CD4-positive, alpha-beta T cell treated with Interferon alpha-2 for 1 hour (primary cell): ENCODE measurements at regions not wholly inside any gene's neighbourhood (a gene's known extent, or its start where the extent isn't known, plus 50 kb on each side); places are given as distances from the start of the nearest gene placed in this dataset.
"Not testable (repeated sequence)": the region's sequence is repeated elsewhere in the genome, so short reads cannot be mapped to it uniquely, and the experiment has no call there.

ENCODE experiments used
- DNase-seq, 2 donors: peaks; one replicate each; pipeline ENCODE4 v3.0.0-alpha.2; 2020 to 2022

DNA sequence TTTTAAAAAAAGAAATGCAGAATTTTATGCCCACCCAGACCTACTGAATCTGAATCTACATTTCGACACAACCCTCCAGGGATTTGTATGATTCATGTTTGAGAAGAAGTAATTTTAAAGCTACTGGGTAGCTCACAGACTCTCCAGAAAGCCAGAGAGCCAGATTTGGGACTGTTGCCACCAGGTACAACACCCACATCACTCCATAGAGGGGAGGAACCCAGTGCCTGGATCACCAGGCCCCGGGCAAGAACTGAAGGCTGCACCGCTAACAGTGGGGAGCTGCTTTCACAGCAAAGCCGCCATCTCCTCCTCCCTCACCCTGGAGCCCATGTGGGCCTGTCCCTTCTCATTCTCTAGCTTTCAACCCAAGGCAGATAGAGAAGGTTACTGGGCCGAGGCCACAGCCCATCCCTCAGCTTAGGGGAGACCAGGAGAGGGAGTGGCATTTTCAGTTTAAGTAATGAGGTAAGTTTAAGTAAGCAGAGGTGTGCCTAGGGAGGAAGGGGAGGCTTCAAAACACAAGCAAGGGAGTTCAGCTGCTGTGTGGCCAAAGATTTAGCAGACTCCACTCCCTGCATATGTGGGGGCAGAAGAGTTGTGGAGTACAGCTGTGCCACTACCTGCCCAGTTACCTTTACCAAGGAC lies 109.8 kb downstream of the IL12A start:
- no peak for DNase-seq

DNA sequence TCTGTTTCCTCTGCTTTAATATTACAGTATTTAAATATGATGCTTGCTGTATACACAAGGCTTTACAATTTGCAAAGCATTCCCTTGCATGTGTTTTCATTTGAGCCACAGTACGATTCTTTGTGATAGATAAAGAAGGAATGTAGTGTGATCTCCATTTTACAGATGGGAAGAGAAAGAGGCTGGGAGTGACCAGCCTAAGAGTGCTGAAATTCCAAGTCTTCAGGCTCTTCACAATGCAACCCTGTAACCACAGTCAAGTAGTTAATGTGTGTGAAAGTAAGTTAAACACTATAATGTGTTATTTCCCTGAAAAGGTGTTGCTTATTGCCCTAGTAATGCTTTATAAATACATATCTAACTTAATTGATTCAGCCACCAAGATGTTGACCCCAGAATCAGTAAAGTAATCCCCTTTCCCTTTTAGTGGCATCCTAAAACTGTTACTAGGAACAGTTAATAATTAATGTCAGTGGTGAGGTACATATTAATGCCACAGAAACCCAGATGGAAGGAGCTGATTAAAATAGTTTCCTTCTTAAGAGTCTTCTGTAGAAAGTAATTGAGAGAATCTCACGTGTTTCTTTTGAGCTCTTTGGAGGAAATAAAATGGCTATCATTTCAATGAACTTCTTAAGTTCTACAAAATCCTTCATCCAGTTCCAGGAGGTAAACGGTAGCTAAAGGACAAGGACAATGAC lies 110.4 kb downstream of the IL12A start:
- DNase-seq: no peak

DNA sequence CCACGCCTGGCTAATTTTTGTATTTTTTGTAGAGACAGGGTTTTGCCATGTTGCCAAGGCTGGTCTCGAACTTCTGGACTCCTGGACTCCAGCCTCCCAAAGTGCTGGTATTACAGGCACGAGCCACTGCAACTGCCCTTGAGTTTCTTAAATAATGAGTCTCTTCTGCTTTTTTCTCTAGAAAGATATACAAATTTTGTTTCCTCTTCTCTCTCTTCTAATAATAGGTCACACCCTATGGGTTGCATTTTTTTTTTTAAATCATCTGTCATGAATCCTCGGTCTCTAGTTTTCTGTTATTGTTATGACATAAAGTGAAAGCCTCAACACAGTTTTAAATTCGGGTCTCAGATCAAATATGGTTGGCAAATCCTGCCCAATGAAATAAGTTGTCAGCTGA lies 111.2 kb downstream of the IL12A start:
- DNase-seq: peak in 1 of 2 donors; percentile 7

DNA sequence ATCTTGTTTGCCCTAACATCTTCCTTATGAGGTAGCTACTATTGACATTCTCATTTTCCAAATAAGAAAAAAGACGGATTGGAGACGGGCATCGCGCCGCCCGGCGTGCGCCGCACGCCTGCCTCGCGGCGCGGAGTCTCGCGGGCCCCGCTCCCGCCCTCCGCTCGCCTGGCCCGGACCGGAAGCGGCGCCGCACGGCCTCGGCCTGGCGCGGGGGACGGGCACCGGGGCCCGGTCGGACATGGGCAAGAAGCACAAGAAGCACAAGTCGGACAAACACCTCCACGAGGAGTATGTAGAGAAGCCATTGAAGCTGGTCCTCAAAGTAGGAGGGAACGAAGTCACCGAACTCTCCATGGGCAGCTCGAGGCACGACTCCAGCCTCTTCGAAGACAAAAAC lies 112.0 kb downstream of the IL12A start:
- no peak for DNase-seq

DNA sequence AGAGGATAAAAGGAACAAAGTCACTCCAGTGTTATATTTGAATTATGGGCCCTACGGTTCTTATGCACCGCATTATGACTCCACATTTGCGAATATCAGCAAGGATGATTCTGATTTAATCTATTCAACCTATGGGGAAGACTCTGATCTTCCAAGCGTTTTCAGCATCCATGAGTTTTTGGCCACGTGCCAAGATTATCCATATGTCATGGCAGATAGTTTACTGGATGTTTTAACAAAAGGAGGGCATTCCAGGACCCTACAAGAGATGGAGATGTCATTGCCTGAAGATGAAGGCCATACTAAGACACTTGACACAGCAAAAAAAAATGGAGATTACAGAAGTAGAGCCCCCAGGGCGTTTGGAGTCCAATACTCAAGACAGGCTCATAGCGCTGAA lies 113.4 kb downstream of the IL12A start:
- DNase-seq: not testable (repeated sequence)

DNA sequence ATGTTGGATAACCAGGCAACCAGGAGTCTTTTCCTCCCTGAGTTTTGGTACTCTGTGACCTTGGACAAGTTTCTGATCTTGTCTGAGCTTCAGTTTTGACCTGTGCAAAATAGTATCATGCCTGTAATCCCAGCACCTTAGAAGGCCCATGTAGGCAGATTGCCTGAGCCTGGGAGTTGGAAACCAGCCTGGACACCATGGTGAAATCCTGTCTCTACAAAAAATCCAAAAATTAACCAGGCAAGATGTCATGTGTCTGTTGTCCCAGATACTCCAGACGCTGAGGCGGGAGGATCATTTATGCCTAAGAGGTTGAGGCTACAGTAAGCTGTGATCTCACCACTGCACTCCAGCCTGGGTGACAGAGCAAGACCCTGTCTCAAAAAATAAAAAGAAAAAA lies 114.8 kb downstream of the IL12A start:
- no peak for DNase-seq

DNA sequence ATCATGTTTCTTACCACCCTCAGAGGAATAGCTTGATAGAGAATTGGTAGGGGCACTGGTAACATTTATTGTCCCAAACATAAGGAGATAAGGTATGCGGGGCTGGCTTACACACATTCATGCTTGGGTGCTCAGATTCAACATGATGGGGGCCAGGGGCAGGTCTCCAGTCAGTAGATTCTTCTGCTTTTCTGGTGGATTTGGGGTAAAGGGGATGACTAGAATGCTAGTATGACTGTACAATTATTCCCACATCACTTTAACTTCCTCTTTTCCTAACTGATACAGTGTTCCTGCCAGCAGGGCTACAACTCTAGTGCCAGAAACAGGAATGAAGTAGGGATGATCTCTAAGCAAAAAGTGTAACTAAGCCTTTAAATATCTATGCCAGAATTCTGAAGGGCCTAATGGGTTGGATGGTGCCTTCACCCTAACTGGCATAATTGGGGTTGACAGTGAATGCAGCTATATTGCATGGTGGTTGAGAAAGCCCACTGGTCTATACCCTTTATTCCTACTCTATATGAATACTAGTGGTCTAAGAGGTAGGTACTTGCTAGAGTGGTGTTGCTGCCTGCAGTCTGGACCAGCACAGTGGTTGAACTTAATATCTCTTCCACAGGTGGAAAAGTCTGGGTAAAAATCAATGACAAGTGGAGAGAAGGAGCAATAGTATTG lies 117.4 kb downstream of the IL12A start:
- DNase-seq: no peak

DNA sequence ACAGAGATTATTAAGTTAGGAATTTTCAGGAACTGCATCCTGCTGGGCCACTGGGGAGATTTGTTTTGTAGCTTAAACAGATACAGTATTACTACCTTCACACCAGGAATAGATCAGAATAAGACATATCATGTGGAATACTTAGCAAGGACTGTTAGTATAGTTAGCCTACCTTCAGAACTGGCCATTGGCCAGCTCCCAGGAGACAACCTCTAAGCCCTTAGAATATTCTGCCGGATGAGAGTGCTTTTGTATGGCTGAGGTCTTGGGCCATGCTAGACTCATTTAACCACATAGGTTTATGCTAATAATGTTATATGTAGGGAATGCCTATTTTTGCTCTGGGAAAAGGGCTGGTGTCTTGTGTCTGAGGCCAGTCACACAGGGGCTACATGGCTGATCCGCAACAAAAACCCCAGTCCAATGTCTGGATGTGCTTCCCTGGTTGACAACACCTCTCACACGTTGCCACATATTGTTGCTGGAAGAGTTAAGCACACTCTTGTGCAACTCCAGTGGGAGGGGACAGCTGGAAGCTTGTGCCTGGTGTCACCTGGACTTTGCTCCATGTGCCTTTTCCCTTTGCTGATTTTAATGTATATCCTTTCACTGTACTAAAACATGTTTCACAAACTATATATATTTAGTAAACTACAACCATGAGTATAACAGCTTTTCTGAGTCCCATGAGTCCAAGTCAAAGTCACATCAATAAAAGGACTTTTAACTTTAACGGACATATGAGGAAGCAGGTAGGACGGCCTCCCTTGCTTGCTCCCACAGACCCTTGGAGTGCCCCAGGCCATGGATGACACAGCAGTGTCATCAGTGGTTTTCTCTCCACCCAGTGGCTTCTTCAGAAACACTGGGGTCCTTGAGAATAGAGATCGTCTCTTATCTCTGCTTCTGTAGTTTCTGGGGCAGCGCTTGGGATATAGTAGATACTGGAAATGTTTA lies 118.0 kb upstream of the C3orf80 start:
- no peak for DNase-seq

DNA sequence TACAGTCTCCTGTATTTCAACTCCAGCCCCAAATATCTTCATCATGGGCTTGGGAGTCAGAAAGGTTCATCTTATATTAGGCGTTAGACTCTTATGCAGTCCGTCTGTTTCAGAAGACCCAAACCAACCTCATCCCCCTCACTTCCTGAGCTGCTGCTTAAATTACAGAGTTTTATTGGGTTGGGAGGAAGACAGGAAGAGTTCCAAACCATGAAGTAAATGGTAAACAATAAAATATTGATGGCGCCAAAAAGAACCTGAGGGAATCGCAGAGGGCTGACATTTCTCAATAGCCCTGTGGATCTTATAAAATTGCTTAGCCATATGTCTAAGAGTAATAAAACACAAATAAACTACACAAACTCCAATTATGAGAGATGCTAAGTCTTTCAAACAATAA lies 116.9 kb upstream of the C3orf80 start:
- no peak for DNase-seq

DNA sequence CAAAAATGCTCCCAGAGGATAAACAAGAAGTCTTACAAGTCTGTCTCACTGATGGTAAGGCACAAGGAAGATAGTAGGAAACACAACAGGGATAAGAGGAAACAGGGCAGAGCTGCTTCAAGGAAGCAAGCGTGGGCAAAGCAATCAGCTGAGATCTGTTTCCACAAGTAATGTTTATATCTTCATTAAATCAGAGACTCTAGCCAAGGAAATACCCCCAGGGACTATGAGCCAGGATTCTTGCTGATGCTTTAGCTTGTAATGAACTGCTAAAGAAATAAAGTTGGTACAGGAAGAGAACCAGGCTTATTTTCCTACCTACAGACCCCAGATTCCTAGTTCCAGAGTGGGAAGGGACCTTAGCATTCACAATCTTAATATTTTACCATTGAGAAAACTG lies 112.7 kb upstream of the C3orf80 start:
- no peak for DNase-seq

DNA sequence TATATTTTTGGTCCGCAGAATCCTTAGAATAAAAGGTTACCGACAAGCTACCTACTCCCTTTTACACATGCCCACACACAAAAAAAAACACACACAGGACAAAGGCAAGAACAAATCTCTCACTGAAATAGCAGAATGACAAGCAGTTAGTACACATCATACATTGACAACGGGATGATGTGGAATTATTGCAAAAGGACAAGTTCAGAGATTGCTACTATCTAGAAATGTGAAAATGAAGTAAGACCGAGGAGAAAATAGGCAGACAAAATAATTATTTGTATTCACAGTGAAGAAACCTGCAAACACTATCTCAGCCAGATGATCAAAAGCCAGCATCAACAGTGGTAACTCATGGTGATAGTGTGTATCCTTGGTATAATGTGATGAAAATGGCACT lies 112.2 kb upstream of the C3orf80 start:
- no peak for DNase-seq

DNA sequence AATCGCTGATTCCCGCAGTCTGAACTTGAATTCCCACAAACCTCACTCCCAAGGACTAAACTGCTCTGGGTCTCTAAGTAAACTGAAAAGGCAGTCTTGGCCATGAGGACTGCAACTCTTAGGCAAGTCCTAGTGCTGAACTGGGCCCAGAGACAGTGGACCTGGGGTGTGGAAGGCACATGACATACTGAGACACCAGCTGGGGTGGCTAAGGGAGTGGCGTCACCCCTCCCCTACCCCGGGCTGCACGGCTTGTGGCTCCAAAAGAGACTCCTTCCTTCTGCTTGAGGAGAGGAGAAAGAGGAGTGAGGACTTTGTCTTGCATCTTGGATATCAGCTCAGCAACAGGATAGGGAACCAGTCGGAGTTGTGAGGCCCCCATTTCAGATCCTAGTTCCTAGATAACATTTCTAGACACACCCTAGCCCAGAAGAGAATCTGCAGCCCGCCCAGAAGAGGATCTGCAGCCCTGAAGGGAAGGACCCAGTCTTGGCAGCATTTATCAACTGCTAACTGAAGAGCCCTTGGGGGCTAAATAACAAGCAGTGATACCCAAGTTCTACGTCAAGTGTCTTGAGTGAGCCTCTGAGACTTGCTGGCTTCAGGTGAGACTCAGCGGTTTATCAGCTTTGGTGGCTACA lies 110.7 kb upstream of the C3orf80 start:
- no peak for DNase-seq

DNA sequence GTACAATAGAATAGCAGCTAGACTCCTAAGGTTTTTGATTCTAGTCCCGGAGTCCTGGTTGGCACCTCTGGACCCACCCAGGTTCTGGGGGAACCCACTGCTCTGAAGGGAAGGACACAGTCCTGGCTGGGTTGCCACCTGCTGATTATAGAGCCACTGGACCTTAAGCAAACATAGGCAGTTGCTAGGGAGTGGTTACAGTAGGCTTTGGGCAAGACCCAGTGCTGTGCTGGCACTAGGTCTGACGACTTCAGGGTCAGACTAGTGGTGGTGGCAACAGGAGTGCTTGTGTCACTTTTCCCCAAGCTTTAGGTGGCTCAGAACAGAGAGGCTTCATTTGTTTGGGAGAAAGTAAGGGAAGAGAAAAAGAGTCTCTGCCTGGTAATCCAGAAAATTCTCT lies 109.8 kb upstream of the C3orf80 start:
- DNase-seq: no peak

DNA sequence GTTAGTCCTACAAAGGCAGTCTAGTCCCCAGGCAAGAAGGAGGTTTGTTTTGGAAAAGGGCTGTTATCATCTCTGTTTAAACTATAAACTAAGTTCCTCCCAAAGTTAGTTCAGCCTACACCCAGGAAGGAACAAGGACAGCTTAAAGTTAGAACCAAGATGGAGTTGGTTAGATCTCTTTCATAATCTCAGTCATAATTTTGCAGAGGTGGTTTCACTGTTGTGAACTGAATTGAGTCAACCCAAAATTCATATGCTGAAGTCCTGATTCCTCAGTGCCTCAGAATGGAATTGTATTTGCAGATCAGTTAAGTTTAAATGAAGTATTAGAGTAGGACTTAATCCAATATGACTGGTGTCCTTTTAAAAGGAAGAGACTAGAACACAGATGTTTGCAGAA lies 101.0 kb upstream of the C3orf80 start:
- no peak for DNase-seq

DNA sequence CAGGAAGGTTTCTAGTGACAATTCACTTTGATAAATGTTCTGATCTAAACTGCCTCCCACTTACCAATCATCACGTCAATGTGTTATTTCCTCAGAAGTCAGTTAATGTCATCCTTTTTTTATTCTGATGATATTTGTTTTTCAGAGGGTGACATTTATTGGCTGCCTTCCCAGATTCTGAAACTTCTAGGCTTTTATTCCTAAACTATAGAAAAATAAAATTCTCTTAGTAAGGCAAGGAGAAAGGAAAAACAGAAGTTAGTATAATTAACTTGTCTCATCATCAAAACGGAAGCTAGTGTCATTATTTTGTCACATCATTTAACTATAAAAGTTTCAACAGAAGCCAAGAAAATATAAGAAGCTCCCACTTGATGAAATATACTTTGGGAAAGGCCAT lies 100.0 kb upstream of the C3orf80 start:
- no peak for DNase-seq

DNA sequence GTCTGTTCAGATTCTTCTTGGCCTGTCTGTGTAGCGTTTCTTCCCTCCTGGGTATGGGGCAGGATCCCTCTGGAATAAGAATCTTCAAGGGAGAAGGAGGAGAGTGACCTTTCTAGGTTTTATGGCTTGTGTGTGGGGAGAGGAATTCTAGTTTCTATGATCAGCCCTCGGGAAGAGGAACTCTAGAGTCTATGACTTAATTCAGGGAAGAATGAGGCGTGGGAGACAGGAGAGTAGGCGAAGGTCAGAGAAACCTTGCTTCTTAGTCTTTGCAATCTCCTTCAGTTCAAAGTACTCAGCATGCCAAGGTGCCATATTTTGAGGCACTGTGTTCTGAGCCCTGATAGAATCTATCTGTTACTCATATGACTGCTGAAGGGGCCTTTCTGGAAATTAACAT lies 99.2 kb upstream of the C3orf80 start:
- DNase-seq: no peak

DNA sequence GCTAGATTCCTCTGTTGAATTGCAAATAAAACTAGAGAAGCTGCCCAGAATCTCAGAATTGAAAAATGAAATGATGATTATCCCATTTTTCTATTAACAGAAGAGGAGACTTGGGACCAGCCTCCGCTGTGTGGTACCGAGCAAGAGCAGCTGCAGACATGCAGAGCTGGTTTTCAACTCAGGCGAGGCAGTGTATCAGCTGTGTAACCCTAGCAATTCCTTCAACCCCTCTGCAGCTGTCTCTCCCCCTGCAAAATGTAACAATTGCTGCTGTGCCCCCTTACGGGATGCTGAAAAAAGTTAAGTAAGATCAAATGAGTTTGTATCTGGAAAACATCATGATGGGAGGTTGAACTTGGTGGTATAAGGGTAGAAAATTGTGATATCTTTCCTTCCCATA lies 98.5 kb upstream of the C3orf80 start:
- DNase-seq: no peak

DNA sequence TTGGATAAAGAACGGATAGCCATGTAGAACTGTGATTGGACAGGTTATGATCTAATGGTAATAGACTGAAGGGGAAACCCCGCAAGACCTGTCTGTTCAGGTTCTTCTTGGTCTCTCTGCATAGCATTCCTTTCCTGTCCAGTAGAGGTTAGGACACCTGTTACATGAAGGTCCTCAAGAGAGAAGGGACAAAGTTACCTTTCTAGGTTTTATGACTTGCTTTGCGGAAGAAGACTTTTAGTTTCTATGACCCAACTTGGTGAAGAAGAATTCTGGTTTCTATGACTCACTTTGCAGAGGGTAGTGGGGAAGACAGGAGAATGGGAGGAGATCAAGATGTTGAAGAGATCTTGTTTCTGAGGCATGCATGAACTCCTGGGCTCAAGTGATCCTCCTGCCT lies 97.9 kb upstream of the C3orf80 start:
- no peak for DNase-seq

DNA sequence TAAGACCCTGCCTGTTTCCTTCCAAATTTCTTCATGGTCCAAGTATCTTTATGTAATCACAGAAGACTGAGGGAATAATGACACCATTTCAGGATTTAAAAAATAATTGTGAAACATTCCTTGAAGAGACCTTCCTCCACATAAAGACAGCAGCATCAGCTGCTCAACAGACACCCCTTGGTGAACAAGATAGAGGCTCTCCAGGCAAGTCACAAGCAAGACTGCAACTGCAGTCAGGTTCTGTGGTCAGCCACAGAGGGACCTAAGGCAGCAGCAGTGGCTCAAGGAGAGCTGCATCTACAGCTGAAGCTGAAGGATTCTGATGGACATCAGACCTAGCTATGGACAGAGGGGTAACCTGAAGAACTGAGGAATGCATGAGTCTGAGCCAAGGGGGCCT lies 97.2 kb upstream of the C3orf80 start:
- DNase-seq: no peak

DNA sequence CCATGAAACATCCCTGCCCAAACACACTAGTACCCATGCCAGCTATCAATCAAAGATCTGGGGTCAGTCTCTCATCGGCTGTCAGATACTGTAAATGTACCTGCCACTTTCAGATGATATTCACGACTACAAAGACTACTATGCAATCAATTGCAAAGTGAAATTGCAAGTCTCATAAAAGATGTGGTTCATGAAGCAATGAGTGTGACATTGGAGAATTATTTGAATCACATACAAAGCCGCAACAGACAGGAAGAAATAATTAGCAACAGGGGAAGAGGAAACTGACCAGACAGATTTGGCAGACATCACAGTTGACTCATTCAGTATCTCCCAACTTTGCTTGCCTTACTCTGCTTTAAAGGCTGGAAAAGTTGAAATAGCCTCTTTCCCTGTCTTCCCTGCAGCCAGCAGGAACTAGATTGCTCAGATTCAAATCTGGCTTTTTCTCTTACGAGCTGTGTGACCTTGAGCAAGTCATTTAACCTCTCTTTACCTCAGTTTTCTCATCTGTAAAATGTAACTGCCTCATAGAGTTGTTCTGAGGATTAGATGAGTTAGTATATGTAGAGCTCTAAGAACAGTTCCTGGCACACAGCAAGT lies 95.7 kb upstream of the C3orf80 start:
- no peak for DNase-seq

DNA sequence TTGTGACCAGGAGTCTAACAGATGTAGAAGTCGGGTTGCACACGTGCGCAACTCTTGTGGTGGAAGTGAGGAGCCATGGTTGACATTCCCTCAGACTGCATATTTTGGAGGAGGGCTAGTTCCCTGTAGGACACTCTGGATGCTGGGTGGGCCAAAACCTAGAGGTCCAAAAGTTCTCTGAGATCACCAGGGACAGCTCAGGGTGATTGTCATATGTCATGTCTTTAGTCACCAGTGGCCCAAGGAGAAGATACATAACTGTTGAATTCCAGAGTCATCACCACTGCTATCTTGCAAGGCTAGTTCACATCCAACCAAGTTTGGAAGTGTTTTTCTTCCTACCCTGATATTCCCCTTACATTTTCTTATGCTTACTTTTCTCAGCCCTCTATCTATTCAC lies 95.2 kb upstream of the C3orf80 start:
- DNase-seq: no peak

DNA sequence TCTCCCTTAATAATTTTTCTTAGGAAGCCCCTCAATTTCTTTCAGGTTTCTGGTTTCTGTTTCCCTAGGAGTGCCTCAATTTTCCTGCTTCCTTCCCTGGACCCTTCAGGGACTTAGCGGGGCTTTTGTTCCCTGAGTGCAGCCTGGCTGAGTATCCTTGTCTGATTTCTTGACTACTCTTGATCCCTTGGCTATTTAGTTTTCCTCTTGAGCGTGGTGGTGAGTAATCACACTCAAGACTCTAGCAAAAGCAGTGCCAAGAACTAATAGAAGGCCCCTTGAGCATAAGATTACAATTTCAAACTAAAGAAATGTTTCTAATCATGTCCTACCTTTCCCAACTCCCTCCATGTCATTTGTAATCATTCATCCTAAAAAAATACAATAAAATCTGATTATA lies 94.3 kb upstream of the C3orf80 start:
- no peak for DNase-seq
